HS-5 (cell line): ENCODE measurements at regions not wholly inside any gene's neighbourhood (a gene's known extent, or its start where the extent isn't known, plus 50 kb on each side); places are given as distances from the start of the nearest gene placed in this dataset.
A peak's percentile ranks its signal among the peaks of the same experiment; 100 is the strongest.

Experiments used
- DNase-seq: peaks from one replicate; pipeline ENCODE4 v3.0.0-alpha.2; 2012; ENCODE audit warnings: low read depth

- DNase-seq, result no peak
Measured at GRCh38 chr2:167424803-167425755, 536.8 kb downstream of the XIRP2 start.

GRCh38 chr2:167424221-167424620 lies 535.9 kb downstream of the XIRP2 start:
- DNase-seq, result no peak

- no peak for DNase-seq
Measured at GRCh38 chr2:167423731-167424130, 535.5 kb downstream of the XIRP2 start.

GRCh38 chr2:167420211-167420610 lies 531.9 kb downstream of the XIRP2 start:
- DNase-seq, result no peak

- DNase-seq, result no peak
Measured at GRCh38 chr2:167415068-167415467, 526.8 kb downstream of the XIRP2 start.

- no peak for DNase-seq
Measured at GRCh38 chr2:167411367-167411766, 523.1 kb downstream of the XIRP2 start.

- DNase-seq, result no peak
Measured at GRCh38 chr2:167406558-167406957, 518.3 kb downstream of the XIRP2 start.

- DNase-seq, result peak; percentile 50
Measured at GRCh38 chr2:167404627-167405284, 516.5 kb downstream of the XIRP2 start.

- DNase-seq, result no peak
Measured at GRCh38 chr2:167401309-167401708, 513.0 kb downstream of the XIRP2 start.

GRCh38 chr2:167400546-167400945 lies 512.3 kb downstream of the XIRP2 start:
- DNase-seq, result no peak

GRCh38 chr2:167398873-167399272 lies 510.6 kb downstream of the XIRP2 start:
- DNase-seq, result no peak

- DNase-seq, result no peak
Measured at GRCh38 chr2:167388901-167389300, 500.6 kb downstream of the XIRP2 start.

- no peak for DNase-seq
Measured at GRCh38 chr2:167388497-167388896, 500.2 kb downstream of the XIRP2 start.

- no peak for DNase-seq
Measured at GRCh38 chr2:167386694-167387093, 498.4 kb downstream of the XIRP2 start.

GRCh38 chr2:167383610-167384194 lies 495.4 kb downstream of the XIRP2 start:
- DNase-seq, result no peak

- no peak for DNase-seq
Measured at GRCh38 chr2:167381349-167381748, 493.1 kb downstream of the XIRP2 start.

- no peak for DNase-seq
Measured at GRCh38 chr2:167380555-167380954, 492.3 kb downstream of the XIRP2 start.

- no peak for DNase-seq
Measured at GRCh38 chr2:167380094-167380493, 491.8 kb downstream of the XIRP2 start.

GRCh38 chr2:167369083-167369482 lies 480.8 kb downstream of the XIRP2 start:
- DNase-seq, result no peak

GRCh38 chr2:167368371-167368770 lies 480.1 kb downstream of the XIRP2 start:
- DNase-seq, result no peak

- no peak for DNase-seq
Measured at GRCh38 chr2:167365216-167365615, 476.9 kb downstream of the XIRP2 start.

GRCh38 chr2:167361426-167361825 lies 473.1 kb downstream of the XIRP2 start:
- DNase-seq, result no peak

GRCh38 chr2:167355821-167356220 lies 467.5 kb downstream of the XIRP2 start:
- no peak for DNase-seq
